GM18858 (cell line): ENCODE measurements at regions not wholly inside any gene's neighbourhood (a gene's known extent, or its start where the extent isn't known, plus 50 kb on each side); places are given as distances from the start of the nearest gene placed in this dataset.
"Not testable (repeated sequence)": the region's sequence is repeated elsewhere in the genome, so short reads cannot be mapped to it uniquely, and the experiment has no call there.

Experiments
- ATAC-seq: cut with Tn5 transposase; IDR thresholded peaks from one replicate; pipeline ENCODE4 v1.9.1; 2021; ENCODE audit not compliant: unreplicated experiment

GRCh38 chr13:33547035-33547434 lies 261.5 kb upstream of the STARD13 start:
- no peak for ATAC-seq

GRCh38 chr13:33548069-33548468 lies 262.5 kb upstream of the STARD13 start:
- ATAC-seq, result peak; percentile 46

GRCh38 chr13:33550276-33550675 lies 264.7 kb upstream of the STARD13 start:
- no peak for ATAC-seq

GRCh38 chr13:33550885-33551284 lies 265.3 kb upstream of the STARD13 start:
- ATAC-seq, result peak; percentile 51

- peak; percentile 75 for ATAC-seq
These were observed 262.8 kb upstream of the RFC3 start for GRCh38 chr13:33554919-33555791.

GRCh38 chr13:33556828-33557227 lies 261.1 kb upstream of the RFC3 start:
- no peak for ATAC-seq

GRCh38 chr13:33560726-33561125 lies 257.2 kb upstream of the RFC3 start:
- ATAC-seq, result no peak

GRCh38 chr13:33561627-33562026 lies 256.3 kb upstream of the RFC3 start:
- ATAC-seq, result no peak

GRCh38 chr13:33571618-33572017 lies 246.3 kb upstream of the RFC3 start:
- peak; percentile 89 for ATAC-seq

- ATAC-seq, result not testable (repeated sequence)
These were observed 245.6 kb upstream of the RFC3 start for GRCh38 chr13:33572322-33572721.

- no peak for ATAC-seq
These were observed 242.6 kb upstream of the RFC3 start for GRCh38 chr13:33575378-33575777.

- no peak for ATAC-seq
These were observed 240.9 kb upstream of the RFC3 start for GRCh38 chr13:33577007-33577406.

GRCh38 chr13:33578786-33579185 lies 239.2 kb upstream of the RFC3 start:
- ATAC-seq, result no peak

- no peak for ATAC-seq
These were observed 235.8 kb upstream of the RFC3 start for GRCh38 chr13:33582121-33582520.

- no peak for ATAC-seq
These were observed 234.6 kb upstream of the RFC3 start for GRCh38 chr13:33583398-33583797.

GRCh38 chr13:33590936-33591335 lies 227.0 kb upstream of the RFC3 start:
- ATAC-seq, result no peak

- ATAC-seq, result no peak
These were observed 211.3 kb upstream of the RFC3 start for GRCh38 chr13:33606692-33607091.

- no peak for ATAC-seq
These were observed 207.4 kb upstream of the RFC3 start for GRCh38 chr13:33610438-33611120.

- no peak for ATAC-seq
These were observed 206.7 kb upstream of the RFC3 start for GRCh38 chr13:33611121-33611805.

GRCh38 chr13:33612641-33613638 lies 205.0 kb upstream of the RFC3 start:
- ATAC-seq, result peak; percentile 82
